GM12892 (cell line): ENCODE measurements at regions not wholly inside any gene's neighbourhood (a gene's known extent, or its start where the extent isn't known, plus 50 kb on each side); places are given as distances from the start of the nearest gene placed in this dataset.

Experiments used
- POLR2A ChIP-seq: IDR thresholded peaks from 2 replicates; pipeline ENCODE4 v1.6.1; 2011; ENCODE audit warnings: low read depth, low read length, control low read depth
- POLR2AphosphoS5 ChIP-seq: IDR thresholded peaks from 2 replicates; pipeline ENCODE4 v1.6.1; 2011; ENCODE audit warnings: low read depth, low read length, control low read depth

DNA sequence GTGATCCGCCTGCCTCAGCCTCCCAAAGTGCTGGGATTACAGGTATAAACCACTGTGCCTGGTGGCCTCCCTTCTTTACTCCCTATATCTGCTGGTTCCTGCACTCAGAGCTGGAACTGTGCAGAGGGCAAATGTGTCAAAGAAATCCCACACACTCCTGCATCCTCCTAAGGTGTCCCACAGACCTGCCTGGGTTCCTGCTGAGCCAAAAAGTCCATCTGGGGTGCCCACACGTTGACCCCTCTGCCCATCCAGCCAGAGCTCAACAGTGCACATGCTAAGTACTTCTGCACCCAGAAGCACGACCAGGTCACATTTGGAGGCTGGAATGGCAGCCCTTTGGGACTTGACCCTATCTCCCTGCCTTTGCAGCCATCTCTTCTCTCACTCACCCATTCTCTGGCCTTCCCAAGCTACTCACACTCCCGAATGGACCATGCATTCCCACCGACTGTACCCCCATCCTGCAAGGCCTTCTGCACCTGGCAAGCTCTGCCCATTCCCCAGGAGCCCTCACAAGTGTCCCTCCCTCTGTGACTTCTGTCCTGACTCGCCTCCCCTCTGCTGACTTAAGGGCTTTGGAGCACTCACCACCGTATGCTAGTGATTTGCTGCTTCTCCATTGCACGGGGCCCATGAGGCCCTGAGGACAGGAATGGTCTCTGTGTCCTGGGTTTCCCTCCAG, 152.1 kb downstream of the KCTD15 start:
- TF ChIP-seq POLR2AphosphoS5 (no peak), POLR2A (no peak)
